Endothelial cell of umbilical vein (primary cell): ENCODE measurements at regions not wholly inside any gene's neighbourhood (a gene's known extent, or its start where the extent isn't known, plus 50 kb on each side); places are given as distances from the start of the nearest gene placed in this dataset.

Source experiments
- BruUV-seq: library from RNA; stranded (reverse); fragments of 400-500 nt; replicated peaks from 2 replicates; lab custom pipeline; 2021; lab: Mats Ljungman, UMichigan
- CTCF ChIA-PET: fragments of 300-600, 350-600 bp; sonication (Branson Sonifier 250); formaldehyde crosslinking; loops from one replicate; lab custom pipeline; 2021; ENCODE audit warnings: antibody characterized with exemption, inconsistent platforms; lab: Charles Lee
- POLR2A ChIA-PET: fragments of 300-600, 350-600 bp; sonication (Branson Sonifier 250); formaldehyde crosslinking; loops from one replicate; lab custom pipeline; 2021; ENCODE audit warnings: antibody characterized with exemption, inconsistent platforms; lab: Charles Lee
- DNase-seq: peaks from one replicate; pipeline ENCODE4 v3.0.0-alpha.2; 2011; ENCODE audit warnings: low read depth, low spot score
- FAIRE-seq: peaks from 2 replicates; lab custom pipeline; 2011; peaks lifted over from hg19 to GRCh38; lab: Jason Lieb, UNC
- H2AFZ ChIP-seq: 2 replicates; pipeline ENCODE4 v1.6.0; 2012; ENCODE audit warnings: low read depth, low read length, control low read depth, inconsistent platforms
- H3K27ac ChIP-seq: 2 replicates; pipeline ENCODE4 v1.5.1; 2011; ENCODE audit warnings: low read depth, mild to moderate bottlenecking, control low read depth, low read length, moderate library complexity; ENCODE audit not compliant: insufficient read depth
- H3K27me3 ChIP-seq, 2 experiments: 2 replicates each; pipeline versions ENCODE4 v1.6.0 to v1.6.1; 2011; ENCODE audit warnings: low read length in 2 of 2, mixed read lengths in 1 of 2; ENCODE audit not compliant: control insufficient read depth in 2 of 2, insufficient read depth in 2 of 2
- H3K36me3 ChIP-seq, 2 experiments: 2 replicates in 1 of 2; 3 replicates in 1 of 2; pipeline ENCODE4 v1.5.1; 2011; ENCODE audit warnings: low read length in 2 of 2, mild to moderate bottlenecking in 1 of 2, moderate library complexity in 1 of 2; ENCODE audit not compliant: control insufficient read depth in 2 of 2, insufficient read depth in 2 of 2; ENCODE audit errors: extremely low read depth in 1 of 2
- H3K4me1 ChIP-seq: 3 replicates; pipeline ENCODE4 v1.5.1; 2011; ENCODE audit warnings: mild to moderate bottlenecking, low read length; ENCODE audit not compliant: control insufficient read depth, insufficient read depth; ENCODE audit errors: extremely low read depth
- H3K4me2 ChIP-seq: 2 replicates; pipeline ENCODE4 v1.6.1; 2011; ENCODE audit warnings: low read length, control low read depth, mixed read lengths; ENCODE audit not compliant: insufficient read depth
- H3K4me3 ChIP-seq, 3 experiments: fragments of 200-600 bp in 1 of 3; sonication (generic), shearing (Covaris generic) in 1 of 3; replicated peaks in 1 of 3; 2 replicates each; pipeline ENCODE4 v1.5.1; 2011 to 2016; ENCODE audit warnings: control low read depth in 3 of 3, low read length in 3 of 3, mild to moderate bottlenecking in 2 of 3, inconsistent platforms in 1 of 3, low read depth in 1 of 3, moderate library complexity in 1 of 3; ENCODE audit not compliant: insufficient read depth in 1 of 3
- H3K79me2 ChIP-seq: 2 replicates; pipeline ENCODE4 v1.6.0; 2012; ENCODE audit warnings: low read length, inconsistent platforms; ENCODE audit not compliant: control insufficient read depth, insufficient read depth
- H3K9ac ChIP-seq: replicated peaks from 2 replicates; pipeline ENCODE3; 2011; ENCODE audit warnings: low read length, control low read depth; ENCODE audit not compliant: insufficient read depth; ENCODE audit errors: extremely low read depth
- H3K9me1 ChIP-seq: replicated peaks from 3 replicates; pipeline ENCODE4 v1.6.0; 2011; ENCODE audit warnings: mild to moderate bottlenecking, low read length; ENCODE audit not compliant: control insufficient read depth, insufficient read depth; ENCODE audit errors: extremely low read depth
- H3K9me3 ChIP-seq: replicated peaks from 2 replicates; pipeline ENCODE4 v1.5.1; 2012; ENCODE audit warnings: low read length, inconsistent platforms; ENCODE audit not compliant: control insufficient read depth, insufficient read depth
- H4K20me1 ChIP-seq: replicated peaks from 2 replicates; pipeline ENCODE3; 2011; ENCODE audit warnings: mild to moderate bottlenecking, low read length; ENCODE audit not compliant: control insufficient read depth, insufficient read depth; ENCODE audit errors: extremely low read depth
- CTCF ChIP-seq, 2 donors: IDR thresholded peaks; 1 replicate in 1 of 2; 2 replicates in 1 of 2; pipeline ENCODE4 v1.5.1; 2011; ENCODE audit warnings: low read length in 2 of 2, mild to moderate bottlenecking in 2 of 2, moderate library complexity in 2 of 2, control low read depth in 1 of 2, inconsistent platforms in 1 of 2, low read depth in 1 of 2; ENCODE audit not compliant: insufficient read depth in 1 of 2; ENCODE audit errors: extremely low read depth in 1 of 2
- EZH2 ChIP-seq: IDR thresholded peaks from 2 replicates; pipeline ENCODE4 v1.6.1; 2012; ENCODE audit warnings: borderline replicate concordance, low read depth, mild to moderate bottlenecking, moderate library complexity, low read length, inconsistent platforms; ENCODE audit not compliant: severe bottlenecking
- FOS ChIP-seq: IDR thresholded peaks from 2 replicates; pipeline ENCODE4 v1.6.1; 2011; ENCODE audit warnings: mild to moderate bottlenecking, low read length, moderate library complexity, borderline replicate concordance; ENCODE audit not compliant: insufficient read depth
- GATA2 ChIP-seq: IDR thresholded peaks from 2 replicates; pipeline ENCODE4 v1.7.0; 2011; ENCODE audit warnings: low read depth, mild to moderate bottlenecking, moderate library complexity, mixed read lengths, low read length; ENCODE audit not compliant: insufficient read length, insufficient read depth
- JUN ChIP-seq: IDR thresholded peaks from 2 replicates; pipeline ENCODE4 v1.6.1; 2011; ENCODE audit warnings: borderline replicate concordance, low read depth; ENCODE audit not compliant: insufficient read length, insufficient read depth
- MAX ChIP-seq: IDR thresholded peaks from 2 replicates; pipeline ENCODE4 v1.6.1; 2011; ENCODE audit not compliant: insufficient read depth, insufficient read length
- MYC ChIP-seq: IDR thresholded peaks from one replicate; pipeline ENCODE4 v1.6.1; 2011; ENCODE audit warnings: mild to moderate bottlenecking, low read depth, low read length
- POLR2A ChIP-seq: IDR thresholded peaks from 2 replicates; pipeline ENCODE4 v1.6.1; 2012; ENCODE audit warnings: low read depth, mild to moderate bottlenecking, control low read depth, low read length
- POLR2AphosphoS5 ChIP-seq: IDR thresholded peaks from 2 replicates; pipeline ENCODE4 v1.6.1; 2012; ENCODE audit warnings: low read depth, mild to moderate bottlenecking, control low read depth, low read length, moderate library complexity; ENCODE audit not compliant: insufficient read depth
- dilution Hi-C: fragments of 300-500 bp; cut with MboI; formaldehyde crosslinking; loops from one replicate; pipeline ENCODE4 v1.15.0; 2019; ENCODE audit warnings: low sequenced_read_pairs; ENCODE audit not compliant: extremely low pct_ligation_motif_present
- intact Hi-C: fragments of 100-400 bp; cut with micrococcal nuclease; formaldehyde crosslinking; loops from one replicate; pipeline ENCODE4 v1.10.0; 2022

DNA sequence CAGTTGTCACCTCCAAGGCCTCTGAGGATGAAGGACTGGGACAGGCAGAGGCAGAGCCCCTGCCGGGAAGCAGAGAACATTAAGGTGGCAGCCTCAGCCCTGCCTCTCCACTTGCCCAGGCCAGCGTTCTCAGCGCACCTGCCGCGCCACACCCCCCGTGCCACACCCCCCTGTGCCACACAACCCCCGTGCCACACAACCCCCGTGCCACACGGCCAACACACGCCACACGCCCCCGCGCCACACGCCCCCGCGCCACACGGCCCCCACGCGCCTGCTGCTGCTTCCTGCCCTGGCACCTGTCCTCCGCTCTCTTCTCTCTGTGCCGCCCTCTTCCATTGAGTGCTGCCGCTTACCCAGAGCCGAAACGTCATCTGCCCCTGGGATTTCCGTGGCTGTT, 58.0 kb upstream of the ZFP42 start:
- Histone ChIP-seq H2AFZ (no peak overlapping the region), H3K9me1 (no peaks in the 10 kb centered on the region), H3K9me3 (peaks cover 5% of the 10 kb centered on the region), H3K4me2 (no peak overlapping the region), H3K79me2 (no peaks in the 10 kb centered on the region), H3K36me3 (no peaks in the 10 kb centered on the region), H3K27ac (no peak overlapping the region), H3K27me3 (no peaks in the 10 kb centered on the region), H3K4me3 (no peak overlapping the region), H3K4me1 (no peaks in the 10 kb centered on the region), H3K9ac (no peak overlapping the region), H4K20me1 (no peaks in the 10 kb centered on the region)
- FAIRE-seq: no peak
- dilution Hi-C loops (no loop called here), intact Hi-C loops (no loop called here)
- TF ChIP-seq JUN (no peak), FOS (no peak), POLR2A (no peak), EZH2 (no peak), POLR2AphosphoS5 (no peak), CTCF (IDR thresholded peaks at IDR 0.05; ENCODE audit: extremely low read depth in 1 of 2, insufficient read depth in 1 of 2, low read depth in 1 of 2, low read length in 2 of 2) (no peak), GATA2 (no peak), MYC (no peak)
- BruUV-seq: no TSS peak
- ChIA-PET CTCF (no interaction called here), POLR2A (no interaction called here)
- no peak for DNase-seq

- H4K20me1 ChIP-seq: no peaks in the 10 kb centered on the region
- BruUV-seq: no TSS peak
- H3K9ac ChIP-seq: no peak overlapping the region
- no peaks in the 10 kb centered on the region for H3K79me2 ChIP-seq
- POLR2A ChIA-PET: no interaction called here
- H2AFZ ChIP-seq: no peak overlapping the region
- no peaks in the 10 kb centered on the region for H3K9me1 ChIP-seq
- no peak overlapping the region for H3K4me3 ChIP-seq
- intact Hi-C loops (no loop called here), dilution Hi-C loops (no loop called here)
- no peaks in the 10 kb centered on the region for H3K4me1 ChIP-seq
- H3K27me3 ChIP-seq: no peaks in the 10 kb centered on the region
- peaks cover 11% of the 10 kb centered on the region for H3K9me3 ChIP-seq
- TF ChIP-seq EZH2 (no peak), FOS (no peak), POLR2A (no peak), MAX (no peak), GATA2 (no peak), POLR2AphosphoS5 (no peak), CTCF (IDR thresholded peaks at IDR 0.05; ENCODE audit: extremely low read depth in 1 of 2, insufficient read depth in 1 of 2, low read depth in 1 of 2, low read length in 2 of 2) (no peak), JUN (no peak), MYC (no peak)
- CTCF ChIA-PET: no interaction called here
- H3K4me2 ChIP-seq: no peak overlapping the region
- H3K36me3 ChIP-seq: no peaks in the 10 kb centered on the region
- DNase-seq (no peak), FAIRE-seq (no peak)
- H3K27ac ChIP-seq: no peak overlapping the region
These were observed 55.3 kb upstream of the ZFP42 start for GRCh38 chr4:187940299-187940698.
